Activated CD4-positive, alpha-beta T cell treated with anti-CD3 and anti-CD28 coated beads for 1 hour (primary cell): ENCODE measurements at regions not wholly inside any gene's neighbourhood (a gene's known extent, or its start where the extent isn't known, plus 50 kb on each side); places are given as distances from the start of the nearest gene placed in this dataset.
A peak's percentile ranks its signal among the peaks of the same experiment; 100 is the strongest.
"Not testable (repeated sequence)": the region's sequence is repeated elsewhere in the genome, so short reads cannot be mapped to it uniquely, and the experiment has no call there.

Source experiments
- DNase-seq: peaks from one replicate; pipeline ENCODE4 v3.0.0-alpha.2; 2020

GRCh38 chr17:27365329-27365945, 71.5 kb downstream of the WSB1 start:
- DNase-seq: not testable (repeated sequence)

GRCh38 chr17:27366437-27366836, 72.5 kb downstream of the WSB1 start:
- no peak for DNase-seq

GRCh38 chr17:27367121-27367981, 73.4 kb downstream of the WSB1 start:
- no peak for DNase-seq

GRCh38 chr17:27368151-27368795, 74.4 kb downstream of the WSB1 start:
- DNase-seq: no peak

- DNase-seq: no peak
Observed at GRCh38 chr17:27368980-27369379, 75.1 kb downstream of the WSB1 start.

GRCh38 chr17:27370776-27371175, 76.9 kb downstream of the WSB1 start:
- DNase-seq: no peak

GRCh38 chr17:27373695-27374094, 79.8 kb downstream of the WSB1 start:
- DNase-seq: not testable (repeated sequence)

GRCh38 chr17:27376637-27377547, 79.4 kb upstream of the KSR1 start:
- DNase-seq: no peak

- DNase-seq: no peak
Observed at GRCh38 chr17:27378482-27379175, 77.6 kb upstream of the KSR1 start.

GRCh38 chr17:27379888-27380533, 76.2 kb upstream of the KSR1 start:
- DNase-seq: no peak

- no peak for DNase-seq
Observed at GRCh38 chr17:27380551-27380950, 75.7 kb upstream of the KSR1 start.

GRCh38 chr17:27381007-27381501, 75.2 kb upstream of the KSR1 start:
- DNase-seq: peak; percentile 47

GRCh38 chr17:27382025-27382424, 74.2 kb upstream of the KSR1 start:
- DNase-seq: no peak

- DNase-seq: no peak
Observed at GRCh38 chr17:27384261-27384701, 72.0 kb upstream of the KSR1 start.

- DNase-seq: no peak
Observed at GRCh38 chr17:27384726-27385125, 71.5 kb upstream of the KSR1 start.

- no peak for DNase-seq
Observed at GRCh38 chr17:27385626-27386025, 70.6 kb upstream of the KSR1 start.

- DNase-seq: no peak
Observed at GRCh38 chr17:27386206-27387075, 69.8 kb upstream of the KSR1 start.

- no peak for DNase-seq
Observed at GRCh38 chr17:27389542-27390140, 66.6 kb upstream of the KSR1 start.

GRCh38 chr17:27390540-27390939, 65.7 kb upstream of the KSR1 start:
- no peak for DNase-seq

- DNase-seq: no peak
Observed at GRCh38 chr17:27391427-27391826, 64.8 kb upstream of the KSR1 start.
